ENCODE measurements at regions not wholly inside any gene's neighbourhood (a gene's known extent, or its start where the extent isn't known, plus 50 kb on each side); places are given as distances from the start of the nearest gene placed in this dataset.
"Not testable (repeated sequence)": the region's sequence is repeated elsewhere in the genome, so short reads cannot be mapped to it uniquely, and the experiment has no call there.

GRCh38 chr4:133270021-133270570 lies 121.0 kb downstream of the PCDH10 start:
- H3K4me3 ChIP-seq = peak overlapping the region; percentile 25
- no peaks in the 10 kb centered on the region for H3K27me3 ChIP-seq (replicated peaks; ENCODE audit: insufficient read depth)
- H3K27ac ChIP-seq = no peak overlapping the region
- H3K4me1 ChIP-seq (ENCODE audit: control insufficient read depth in 1 of 2, low read depth in 2 of 2) = peaks cover 0 to 10% of the 10 kb centered on the region in 2 donors
- no peak for TF ChIP-seq CTCF (IDR thresholded peaks at IDR 0.05)
- ATAC-seq (ENCODE audit: insufficient number of reproducible peaks, low FRiP score, low read depth) (no peak), DNase-seq (ENCODE audit: low spot score) (no peak)
- H3K36me3 ChIP-seq = no peaks in the 10 kb centered on the region
- H3K9me3 ChIP-seq = no peaks in the 10 kb centered on the region

- no peak for TF ChIP-seq CTCF (IDR thresholded peaks at IDR 0.05)
- ATAC-seq (ENCODE audit: insufficient number of reproducible peaks, low FRiP score, low read depth) (no peak), DNase-seq (ENCODE audit: low spot score) (no peak)
- Histone ChIP-seq H3K27me3 (replicated peaks; ENCODE audit: insufficient read depth) (no peaks in the 10 kb centered on the region), H3K4me3 (no peak overlapping the region), H3K9me3 (no peaks in the 10 kb centered on the region), H3K27ac (no peak overlapping the region), H3K36me3 (no peaks in the 10 kb centered on the region), H3K4me1 (ENCODE audit: control insufficient read depth in 1 of 2, low read depth in 2 of 2) (peaks cover 0 to 10% of the 10 kb centered on the region in 2 donors)
Measured at GRCh38 chr4:133268205-133268604, 119.1 kb downstream of the PCDH10 start.

- not testable (repeated sequence) for H3K4me1 ChIP-seq (ENCODE audit: control insufficient read depth in 1 of 2, low read depth in 2 of 2); H3K4me3 ChIP-seq; ATAC-seq (ENCODE audit: insufficient number of reproducible peaks, low FRiP score, low read depth); H3K27me3 ChIP-seq (replicated peaks; ENCODE audit: insufficient read depth); DNase-seq (ENCODE audit: low spot score); H3K36me3 ChIP-seq; H3K9me3 ChIP-seq; H3K27ac ChIP-seq
Measured at GRCh38 chr4:133267506-133267905, 118.4 kb downstream of the PCDH10 start.

GRCh38 chr4:133266966-133267365 lies 117.9 kb downstream of the PCDH10 start:
- H3K27me3 ChIP-seq (replicated peaks; ENCODE audit: insufficient read depth); H3K9me3 ChIP-seq; DNase-seq (ENCODE audit: low spot score); ATAC-seq (ENCODE audit: insufficient number of reproducible peaks, low FRiP score, low read depth); H3K4me3 ChIP-seq; H3K4me1 ChIP-seq (ENCODE audit: control insufficient read depth in 1 of 2, low read depth in 2 of 2); H3K36me3 ChIP-seq; H3K27ac ChIP-seq: not testable (repeated sequence)

GRCh38 chr4:133264251-133264650 lies 115.2 kb downstream of the PCDH10 start:
- not testable (repeated sequence) for H3K9me3 ChIP-seq; H3K4me3 ChIP-seq; H3K27ac ChIP-seq; H3K4me1 ChIP-seq (ENCODE audit: control insufficient read depth in 1 of 2, low read depth in 2 of 2); H3K36me3 ChIP-seq; ATAC-seq (ENCODE audit: insufficient number of reproducible peaks, low FRiP score, low read depth); DNase-seq (ENCODE audit: low spot score); H3K27me3 ChIP-seq (replicated peaks; ENCODE audit: insufficient read depth)

- DNase-seq (ENCODE audit: low spot score) (no peak), ATAC-seq (ENCODE audit: insufficient number of reproducible peaks, low FRiP score, low read depth) (no peak)
- Histone ChIP-seq H3K27me3 (replicated peaks; ENCODE audit: insufficient read depth) (no peaks in the 10 kb centered on the region), H3K4me3 (no peak overlapping the region), H3K4me1 (ENCODE audit: control insufficient read depth in 1 of 2, low read depth in 2 of 2) (peaks cover 3 to 5% of the 10 kb centered on the region in 2 donors), H3K9me3 (no peaks in the 10 kb centered on the region), H3K27ac (no peak overlapping the region), H3K36me3 (no peaks in the 10 kb centered on the region)
- TF ChIP-seq CTCF (IDR thresholded peaks at IDR 0.05) = no peak
Measured at GRCh38 chr4:133263104-133263503, 114.0 kb downstream of the PCDH10 start.

GRCh38 chr4:133247861-133248260 lies 98.8 kb downstream of the PCDH10 start:
- Histone ChIP-seq H3K36me3 (no peaks in the 10 kb centered on the region), H3K27ac (no peak overlapping the region), H3K4me1 (ENCODE audit: control insufficient read depth in 1 of 2, low read depth in 2 of 2) (no peaks in the 10 kb centered on the region), H3K9me3 (no peaks in the 10 kb centered on the region), H3K4me3 (no peak overlapping the region), H3K27me3 (replicated peaks; ENCODE audit: insufficient read depth) (no peaks in the 10 kb centered on the region)
- DNase-seq (ENCODE audit: low spot score) (no peak), ATAC-seq (ENCODE audit: insufficient number of reproducible peaks, low FRiP score, low read depth) (no peak)
- TF ChIP-seq CTCF (IDR thresholded peaks at IDR 0.05) = no peak

All from thoracic aorta (tissue), 2 donors.